GM12875 (cell line): ENCODE measurements at regions not wholly inside any gene's neighbourhood (a gene's known extent, or its start where the extent isn't known, plus 50 kb on each side); places are given as distances from the start of the nearest gene placed in this dataset.
"Not testable (repeated sequence)": the region's sequence is repeated elsewhere in the genome, so short reads cannot be mapped to it uniquely, and the experiment has no call there.

Source experiments
- H3K4me3 ChIP-seq: one replicate; pipeline ENCODE4 v1.5.1; 2011; ENCODE audit warnings: low read depth, low read length, control low read depth
- CTCF ChIP-seq: IDR thresholded peaks from 2 replicates; pipeline ENCODE4 v1.5.1; 2011; ENCODE audit warnings: low read depth, mild to moderate bottlenecking, control low read depth, inconsistent platforms, low read length, moderate library complexity, borderline replicate concordance; ENCODE audit not compliant: insufficient read depth

GRCh38 chr3:10646531-10647335 lies 141.3 kb upstream of the ATP2B2 start:
- no peak overlapping the region for H3K4me3 ChIP-seq
- no peak for TF ChIP-seq CTCF

GRCh38 chr3:10647376-10647775 lies 142.0 kb upstream of the ATP2B2 start:
- no peak overlapping the region for H3K4me3 ChIP-seq
- TF ChIP-seq CTCF, result no peak

GRCh38 chr3:10648181-10648580 lies 142.8 kb upstream of the ATP2B2 start:
- TF ChIP-seq CTCF, result no peak
- no peak overlapping the region for H3K4me3 ChIP-seq

- H3K4me3 ChIP-seq, result not testable (repeated sequence)
Measured at GRCh38 chr3:10649463-10649862, 144.1 kb upstream of the ATP2B2 start.

GRCh38 chr3:10651506-10651905 lies 146.1 kb upstream of the ATP2B2 start:
- TF ChIP-seq CTCF, result no peak
- no peak overlapping the region for H3K4me3 ChIP-seq

- H3K4me3 ChIP-seq, result no peak overlapping the region
- TF ChIP-seq CTCF, result no peak
Measured at GRCh38 chr3:10653241-10653640, 147.9 kb upstream of the ATP2B2 start.

- no peak for TF ChIP-seq CTCF
- H3K4me3 ChIP-seq, result no peak overlapping the region
Measured at GRCh38 chr3:10653866-10654611, 148.7 kb upstream of the ATP2B2 start.
